HG02970 (cell line): ENCODE measurements at regions not wholly inside any gene's neighbourhood (a gene's known extent, or its start where the extent isn't known, plus 50 kb on each side); places are given as distances from the start of the nearest gene placed in this dataset.

Source experiments
- ATAC-seq: cut with Tn5 transposase; IDR thresholded peaks from one replicate; pipeline ENCODE4 v1.9.1; 2021; ENCODE audit warnings: mild to moderate bottlenecking, moderate library complexity, moderate number of reproducible peaks; ENCODE audit not compliant: unreplicated experiment, low FRiP score

DNA sequence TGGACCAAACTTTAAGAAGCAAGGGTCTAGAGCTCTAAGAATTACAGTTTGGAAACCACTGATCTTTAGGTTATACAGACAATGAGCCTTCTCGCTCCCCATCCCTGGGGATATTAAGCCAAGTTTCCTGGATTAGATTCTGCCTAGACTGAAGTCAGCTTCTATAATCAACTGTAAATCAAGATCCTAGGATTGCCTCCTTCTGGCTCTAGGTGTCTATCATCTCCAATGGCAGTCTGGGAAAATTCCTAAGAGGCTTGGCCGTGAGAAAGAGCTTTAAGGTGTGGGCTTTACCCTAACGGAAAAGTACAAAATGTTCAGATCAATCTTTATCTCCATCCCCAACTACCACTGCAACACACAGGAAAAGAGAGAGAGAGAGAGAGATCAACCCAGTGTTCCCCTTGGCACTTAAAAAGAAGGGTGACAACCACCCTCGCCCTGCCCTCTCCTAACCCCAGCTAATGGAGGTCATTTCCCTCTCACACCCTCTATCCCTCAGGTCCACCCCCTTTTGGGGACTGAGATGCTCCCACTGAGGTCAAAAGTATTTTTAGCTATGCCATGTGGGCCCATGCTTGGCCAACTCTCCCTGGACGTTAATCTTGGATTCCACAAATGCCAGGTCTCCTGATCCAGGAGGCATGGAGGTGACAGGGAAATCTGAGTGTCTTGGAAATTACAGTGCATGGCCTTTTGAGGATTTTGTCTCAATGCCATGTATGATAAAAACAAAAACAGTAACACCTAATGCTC is 202.8 kb upstream of the BCL6 start:
- no peak for ATAC-seq

- ATAC-seq: no peak
Measured at GRCh38 chr3:187949093-187949820, 204.0 kb upstream of the BCL6 start.

DNA sequence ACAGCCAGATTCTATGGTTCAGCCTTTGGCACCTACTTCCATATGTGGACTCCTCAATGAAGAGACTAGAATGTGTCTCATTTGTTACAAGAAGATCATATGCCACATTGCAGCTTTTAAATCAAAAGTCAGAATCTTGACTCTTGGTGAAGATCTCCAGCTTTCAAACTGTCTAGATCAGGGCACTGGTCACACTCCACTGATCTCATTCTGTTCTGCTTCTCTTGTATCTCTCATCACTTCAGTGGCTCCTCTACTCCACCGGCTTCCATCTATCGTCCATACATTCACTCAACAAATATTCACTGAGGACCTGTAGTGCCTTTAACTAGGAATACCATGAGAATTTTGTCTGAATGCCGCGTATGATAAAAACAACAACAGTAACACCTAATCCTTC is 203.3 kb upstream of the LPP start:
- ATAC-seq: no peak

DNA sequence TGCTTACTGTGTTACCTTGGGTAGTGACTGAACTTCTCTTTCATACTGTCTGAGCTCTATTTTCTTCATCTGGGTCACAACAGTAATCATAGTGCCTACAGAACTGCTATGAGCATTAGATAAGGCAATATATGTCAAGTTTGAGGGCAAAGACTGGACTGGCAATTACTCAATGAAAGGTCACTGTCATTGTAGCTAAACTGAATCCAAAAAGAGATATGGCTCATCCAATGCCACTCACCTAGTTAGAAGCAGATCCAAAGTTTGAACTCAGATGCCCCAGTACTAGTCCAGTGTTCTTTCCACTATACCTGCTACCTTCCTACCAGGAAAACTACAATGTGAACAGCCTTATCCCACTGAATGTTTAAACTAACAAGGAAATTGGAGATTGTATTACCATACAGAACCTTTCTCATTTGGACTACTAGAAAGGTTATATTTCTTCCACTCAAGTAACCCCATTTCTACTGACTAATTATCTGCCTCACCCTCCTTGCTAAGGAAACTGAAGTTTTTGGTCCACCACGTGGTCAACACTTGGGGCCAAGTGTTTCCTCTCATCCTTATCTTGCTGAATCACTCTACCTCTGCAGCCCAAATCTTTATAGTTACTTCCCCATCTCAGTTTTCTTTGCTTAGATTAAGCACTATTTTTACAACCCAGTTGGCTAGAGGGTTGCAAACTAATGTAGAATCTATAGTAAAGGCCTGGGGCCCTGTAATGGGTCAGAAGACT is 202.3 kb upstream of the LPP start:
- ATAC-seq: no peak

DNA sequence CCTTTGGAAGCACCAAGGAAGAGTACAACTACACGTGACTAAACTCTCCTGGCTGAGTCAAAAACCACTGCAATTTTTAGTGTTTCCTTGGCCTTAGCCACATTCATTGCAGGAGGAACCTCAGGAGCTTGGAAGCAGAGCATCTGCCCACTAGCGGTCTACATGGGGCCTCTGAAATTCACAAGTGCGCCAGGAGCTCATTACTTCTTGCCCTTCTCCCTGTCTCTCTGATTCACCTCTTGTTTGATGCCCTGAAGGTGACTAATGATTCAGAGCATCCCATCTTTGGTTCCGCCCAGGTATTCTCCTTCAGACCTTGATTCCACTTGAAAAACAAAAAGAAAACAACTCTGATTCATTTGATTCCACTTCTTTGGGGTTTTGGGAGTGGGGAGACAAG is 201.1 kb upstream of the LPP start:
- no peak for ATAC-seq

DNA sequence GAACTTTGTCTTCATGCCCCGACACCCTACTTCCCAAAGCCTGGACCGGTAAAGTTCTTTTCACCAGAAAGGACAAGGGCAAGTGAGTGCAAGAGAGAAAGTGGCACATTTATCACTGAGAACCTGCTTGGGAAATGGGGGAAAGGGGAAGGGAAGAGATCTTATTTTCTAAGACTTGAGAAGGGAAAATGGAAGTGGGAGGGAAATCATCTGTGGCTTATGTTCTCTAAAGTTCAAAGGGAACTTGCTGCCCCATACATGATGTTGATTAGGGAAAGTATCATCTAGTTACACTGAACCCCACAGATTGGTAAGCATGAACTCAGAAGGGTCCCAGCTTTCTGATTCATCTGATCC is 199.5 kb upstream of the LPP start:
- ATAC-seq: no peak

DNA sequence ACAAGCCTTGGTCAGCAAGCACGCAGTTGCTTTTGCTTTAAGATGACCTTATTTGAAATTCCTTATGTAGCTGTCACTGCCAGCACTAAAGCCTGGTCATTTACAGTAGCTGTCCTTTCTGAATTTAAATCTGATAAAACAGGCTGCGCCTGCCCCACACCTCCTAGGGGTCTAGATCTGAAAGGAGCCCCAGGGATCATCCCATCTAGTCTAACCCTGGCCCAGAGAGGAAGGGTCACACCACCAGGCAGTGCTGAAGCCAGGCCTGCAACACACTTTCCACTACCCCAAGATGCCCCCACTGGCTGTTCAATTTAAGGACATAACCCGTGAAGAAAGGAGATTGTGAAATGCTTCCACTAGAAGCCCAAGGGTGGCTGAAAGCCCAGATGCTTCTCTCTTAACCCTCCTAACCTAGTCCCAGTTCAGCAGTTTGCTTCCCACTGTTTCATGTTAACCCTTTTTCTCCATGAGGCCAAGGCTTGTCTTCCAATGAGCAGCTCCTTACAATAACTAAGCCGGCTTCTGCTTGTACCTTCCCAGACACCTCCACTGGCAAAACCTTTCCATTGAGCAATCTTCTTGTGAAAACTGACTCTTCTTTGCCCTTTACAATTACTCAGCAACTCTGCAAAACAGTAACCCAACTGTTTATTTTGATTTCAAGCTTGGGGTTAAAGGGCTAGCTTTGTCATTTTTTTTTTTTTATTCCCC is 198.9 kb upstream of the LPP start:
- ATAC-seq: no peak

DNA sequence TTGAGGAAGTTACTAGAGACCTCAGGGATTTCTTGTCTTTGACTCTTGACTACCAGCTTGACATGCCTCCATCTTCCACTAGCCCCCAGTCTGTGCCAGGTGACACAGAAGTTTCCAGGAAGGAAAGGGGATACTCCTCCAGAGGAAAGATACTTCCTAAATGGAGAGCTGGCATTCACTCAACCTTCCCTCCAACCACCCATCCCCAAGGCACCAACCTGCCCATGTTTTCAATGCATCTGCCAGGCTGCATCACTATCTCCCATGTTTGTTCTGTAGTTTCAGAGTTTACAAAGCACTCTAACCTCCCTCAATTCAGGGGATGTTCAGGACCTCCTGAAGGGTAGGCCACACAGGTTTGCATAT is 198.4 kb upstream of the LPP start:
- ATAC-seq: no peak

- no peak for ATAC-seq
Measured at GRCh38 chr3:187957165-187957581, 196.8 kb upstream of the LPP start.

DNA sequence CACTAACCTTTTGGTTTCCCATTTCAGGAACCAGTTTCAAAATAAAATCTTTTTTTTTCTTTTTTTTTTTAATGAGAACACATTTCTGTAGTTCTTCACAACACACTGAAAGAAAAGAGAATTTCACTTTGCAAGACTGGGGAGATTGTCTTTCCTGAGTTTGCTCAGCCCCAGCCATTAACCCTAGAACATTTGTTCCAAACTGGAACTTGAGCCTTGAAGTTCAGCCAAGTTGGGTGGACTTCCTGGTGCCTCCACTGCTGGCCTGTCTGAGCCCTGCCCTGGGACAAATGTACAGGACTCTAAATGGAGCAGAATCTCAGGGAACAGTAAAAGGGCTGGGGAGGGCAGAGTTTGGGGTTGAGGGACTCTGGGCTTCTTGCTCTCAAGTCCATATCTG is 196.4 kb upstream of the LPP start:
- ATAC-seq: no peak

DNA sequence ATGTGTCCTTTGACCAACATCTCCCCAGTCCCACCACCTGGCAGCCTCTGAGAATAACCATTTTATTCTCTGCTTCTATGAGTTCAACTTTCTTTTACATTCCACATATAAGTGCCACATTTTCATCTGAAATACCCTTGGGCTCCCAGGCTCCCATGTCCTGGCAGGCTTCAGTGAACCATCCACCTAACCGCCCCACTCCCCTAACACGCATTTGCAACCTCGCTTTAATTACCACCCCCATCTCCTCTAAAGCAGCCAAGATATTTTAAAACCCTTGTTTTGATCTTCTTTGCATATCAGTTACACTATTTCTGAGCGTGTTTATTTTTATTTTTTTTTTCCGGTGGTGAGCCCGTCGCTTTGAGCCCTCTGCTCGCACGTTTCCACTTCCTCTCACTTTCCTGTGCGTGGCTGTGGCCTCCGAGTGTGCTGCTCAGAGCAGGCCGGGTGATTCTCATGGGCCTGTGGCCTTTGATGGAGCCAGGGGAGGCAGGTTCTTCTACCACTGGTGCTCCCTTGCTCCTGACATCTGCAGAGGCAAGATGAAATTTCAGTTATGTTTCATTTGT is 195.4 kb upstream of the LPP start:
- ATAC-seq: no peak

DNA sequence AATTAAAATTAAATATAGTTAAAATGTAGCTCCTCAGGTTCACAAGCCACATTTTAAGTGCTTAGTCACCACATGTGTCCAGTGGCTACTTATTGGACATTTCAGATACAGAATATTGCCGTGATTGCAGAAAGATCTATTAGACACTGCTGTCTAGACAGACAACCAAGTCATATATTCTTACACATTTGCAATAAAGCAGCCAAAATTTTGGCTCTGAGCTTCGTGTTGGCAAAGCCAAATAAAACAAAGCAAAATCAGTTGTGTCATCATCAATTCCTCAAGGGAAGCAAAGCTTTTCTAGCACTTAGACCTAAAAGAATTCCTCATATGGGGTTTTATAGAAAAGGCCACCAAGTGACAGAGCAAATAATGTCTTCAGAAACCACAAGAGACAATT is 193.1 kb upstream of the LPP start:
- no peak for ATAC-seq

DNA sequence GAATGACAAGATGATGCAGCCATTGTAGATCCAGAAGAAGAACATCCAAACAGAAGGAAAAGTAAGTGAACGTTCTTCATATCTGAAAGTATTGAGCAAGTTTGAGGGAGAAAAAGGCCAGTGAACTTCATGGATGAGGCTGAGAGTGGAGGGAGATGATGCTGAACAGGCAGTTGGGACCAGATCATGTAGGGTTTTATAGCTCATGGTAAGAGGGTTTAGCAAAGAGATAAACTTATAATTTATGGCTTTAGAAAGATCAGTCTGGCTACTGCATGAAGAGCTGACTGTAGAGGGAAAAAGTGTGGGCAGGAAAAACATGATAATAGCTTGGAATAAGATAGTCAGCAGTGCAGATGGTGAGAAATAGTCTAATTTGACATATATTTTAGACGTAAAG is 192.6 kb upstream of the LPP start:
- no peak for ATAC-seq

- no peak for ATAC-seq
Measured at GRCh38 chr3:187963003-187963676, 190.8 kb upstream of the LPP start.

DNA sequence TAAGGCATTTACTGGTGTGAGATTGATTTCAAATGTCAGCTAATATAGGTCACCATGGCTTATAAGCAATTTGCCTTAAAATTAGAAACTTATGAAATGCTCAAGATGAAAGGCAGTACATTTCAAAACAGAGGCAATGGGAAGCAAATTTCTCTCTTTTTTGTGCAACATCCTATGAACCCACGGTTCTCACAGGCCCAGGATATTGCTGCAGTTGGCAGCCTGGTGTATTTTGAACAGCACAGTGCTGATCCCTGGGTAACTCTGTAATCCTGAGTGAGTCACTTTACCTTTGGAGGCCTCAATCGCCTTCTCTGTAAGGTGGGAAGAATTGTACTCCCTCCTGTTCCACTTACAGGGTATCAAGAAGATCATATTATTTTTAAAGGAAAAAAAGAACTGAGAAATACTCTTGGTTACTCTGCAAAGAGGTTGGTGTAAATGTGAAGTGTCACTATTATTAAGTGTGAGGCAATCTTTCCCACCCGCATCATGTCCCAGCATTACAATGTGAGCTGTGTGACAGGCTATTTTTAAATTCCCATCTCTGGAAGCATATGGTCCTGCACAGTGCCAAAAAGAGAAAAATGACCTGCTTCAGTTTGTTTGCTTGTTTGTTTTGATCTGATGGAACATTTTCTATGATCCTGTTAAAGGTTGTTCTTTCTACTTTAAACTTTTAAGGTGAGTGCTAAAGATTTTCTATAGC is 190.1 kb upstream of the LPP start:
- no peak for ATAC-seq

- no peak for ATAC-seq
Measured at GRCh38 chr3:187964760-187965159, 189.2 kb upstream of the LPP start.

DNA sequence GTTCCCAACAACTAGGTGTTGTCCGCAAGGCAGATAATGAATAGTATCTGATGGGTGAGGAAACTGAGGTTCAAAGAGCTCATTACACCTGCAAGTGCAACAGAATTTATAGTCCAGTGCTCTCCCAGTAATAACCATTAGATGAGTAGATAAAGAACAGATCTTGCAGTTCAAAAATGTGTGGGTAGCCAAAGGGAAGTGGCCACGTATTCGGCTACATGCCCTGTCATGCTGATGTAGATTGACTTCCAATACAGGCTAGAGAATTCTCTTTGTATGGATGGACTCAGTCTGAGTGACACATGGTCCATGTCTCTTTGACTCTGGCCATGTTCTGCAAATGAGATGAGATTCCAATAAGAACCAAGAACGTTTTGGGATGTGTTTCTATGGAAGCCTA is 187.9 kb upstream of the LPP start:
- ATAC-seq: no peak

GRCh38 chr3:187966636-187967406 is 187.1 kb upstream of the LPP start:
- no peak for ATAC-seq

- ATAC-seq: no peak
Measured at GRCh38 chr3:187967993-187968392, 186.0 kb upstream of the LPP start.
